Fibroblast of mammary gland (primary cell): ENCODE measurements at regions not wholly inside any gene's neighbourhood (a gene's known extent, or its start where the extent isn't known, plus 50 kb on each side); places are given as distances from the start of the nearest gene placed in this dataset.

Source experiments
- DNase-seq: peaks from one replicate; pipeline ENCODE4 v3.0.0-alpha.2; 2010; ENCODE audit warnings: low read depth
- H3K4me3 ChIP-seq: 2 replicates; pipeline ENCODE4 v1.5.1; 2011; ENCODE audit warnings: low read depth, mild to moderate bottlenecking, low read length, moderate library complexity; ENCODE audit not compliant: control insufficient read depth
- CTCF ChIP-seq: conservative IDR thresholded peaks from 2 replicates; pipeline ENCODE4 v1.5.1; 2011; ENCODE audit warnings: low read depth, low read length, inconsistent platforms; ENCODE audit not compliant: control insufficient read depth, insufficient read depth

GRCh38 chr18:51656249-51656648 is 458.8 kb upstream of the MEX3C start:
- no peak for TF ChIP-seq CTCF
- H3K4me3 ChIP-seq, result no peak overlapping the region
- no peak for DNase-seq

GRCh38 chr18:51658436-51658835 is 461.0 kb upstream of the MEX3C start:
- no peak for TF ChIP-seq CTCF
- DNase-seq, result no peak
- H3K4me3 ChIP-seq, result no peak overlapping the region

- TF ChIP-seq CTCF, result no peak
- DNase-seq, result no peak
- no peak overlapping the region for H3K4me3 ChIP-seq
Measured at GRCh38 chr18:51659781-51660180, 462.3 kb upstream of the MEX3C start.

GRCh38 chr18:51660188-51660715 is 462.8 kb upstream of the MEX3C start:
- no peak for DNase-seq
- no peak for TF ChIP-seq CTCF

GRCh38 chr18:51664236-51664635 is 466.8 kb upstream of the MEX3C start:
- no peak overlapping the region for H3K4me3 ChIP-seq
- no peak for TF ChIP-seq CTCF
- no peak for DNase-seq

More at GRCh38 chr18:51660188-51660715, 462.8 kb upstream of the MEX3C start:
- no peak overlapping the region for H3K4me3 ChIP-seq

GRCh38 chr18:51666763-51667191 is 469.3 kb upstream of the MEX3C start:
- TF ChIP-seq CTCF, result no peak
- no peak overlapping the region for H3K4me3 ChIP-seq
- peak; percentile 0 for DNase-seq

GRCh38 chr18:51668101-51668500 is 470.6 kb upstream of the MEX3C start:
- TF ChIP-seq CTCF, result peak; percentile 68
- DNase-seq, result peak; percentile 43
- no peak overlapping the region for H3K4me3 ChIP-seq
